ENCODE measurements at regions not wholly inside any gene's neighbourhood (a gene's known extent, or its start where the extent isn't known, plus 50 kb on each side); places are given as distances from the start of the nearest gene placed in this dataset.

GRCh38 chr18:37920865-37921264 lies 355.3 kb upstream of the CELF4 start:
- no peaks in the 10 kb centered on the region for H3K27me3 ChIP-seq (ENCODE audit: control insufficient read depth in 2 of 2, insufficient read depth in 2 of 2, low read length in 2 of 2)

More at GRCh38 chr18:37920865-37921264, 355.3 kb upstream of the CELF4 start:
- no peak overlapping the region for H3K4me3 ChIP-seq (replicated peaks in 1 of 3; ENCODE audit: insufficient read depth in 1 of 3, low read depth in 1 of 3, low read length in 3 of 3)
- H3K9me3 ChIP-seq (replicated peaks; ENCODE audit: control insufficient read depth, insufficient read depth, low read length), result no peaks in the 10 kb centered on the region
- TF ChIP-seq MYC (IDR thresholded peaks at IDR 0.05; ENCODE audit: low read depth, low read length) (no peak), FOS (IDR thresholded peaks at IDR 0.05; ENCODE audit: borderline replicate concordance, insufficient read depth, low read length) (no peak), MAX (IDR thresholded peaks at IDR 0.05; ENCODE audit: insufficient read depth, insufficient read length) (no peak), JUN (IDR thresholded peaks at IDR 0.05; ENCODE audit: borderline replicate concordance, insufficient read depth, insufficient read length, low read depth) (no peak), CTCF (IDR thresholded peaks at IDR 0.05; ENCODE audit: extremely low read depth in 1 of 2, insufficient read depth in 1 of 2, low read depth in 1 of 2, low read length in 2 of 2) (no peak), GATA2 (IDR thresholded peaks at IDR 0.05; ENCODE audit: insufficient read depth, insufficient read length, low read depth, low read length) (no peak), POLR2A (IDR thresholded peaks at IDR 0.05; ENCODE audit: low read depth, low read length) (no peak), POLR2AphosphoS5 (IDR thresholded peaks at IDR 0.05; ENCODE audit: insufficient read depth, low read depth, low read length) (no peak), EZH2 (IDR thresholded peaks at IDR 0.05; ENCODE audit: borderline replicate concordance, low read depth, low read length, severe bottlenecking) (no peak)
- no peak overlapping the region for H3K9ac ChIP-seq (replicated peaks; ENCODE audit: extremely low read depth, insufficient read depth, low read length)
- H3K4me1 ChIP-seq (ENCODE audit: control insufficient read depth, extremely low read depth, insufficient read depth, low read length), result no peaks in the 10 kb centered on the region
- H3K36me3 ChIP-seq (ENCODE audit: control insufficient read depth in 2 of 2, extremely low read depth in 1 of 2, insufficient read depth in 2 of 2, low read length in 2 of 2), result no peaks in the 10 kb centered on the region
- no peak overlapping the region for H3K4me2 ChIP-seq (ENCODE audit: insufficient read depth, low read length)
- no peaks in the 10 kb centered on the region for H4K20me1 ChIP-seq (replicated peaks; ENCODE audit: control insufficient read depth, extremely low read depth, insufficient read depth, low read length)
- intact Hi-C loops (cut with micrococcal nuclease) (no loop called here), dilution Hi-C loops (cut with MboI; ENCODE audit: extremely low pct_ligation_motif_present, low sequenced_read_pairs) (no loop called here)
- FAIRE-seq (no peak), DNase-seq (ENCODE audit: low read depth, low spot score) (no peak)
- no peaks in the 10 kb centered on the region for H3K79me2 ChIP-seq (ENCODE audit: control insufficient read depth, insufficient read depth, low read length)
- ChIA-PET CTCF (no interaction called here), POLR2A (no interaction called here)
- H2AFZ ChIP-seq (ENCODE audit: low read depth, low read length), result no peak overlapping the region
- no peak overlapping the region for H3K27ac ChIP-seq (ENCODE audit: insufficient read depth, low read depth, low read length)
- no TSS peak for BruUV-seq (replicated peaks)
- no peaks in the 10 kb centered on the region for H3K9me1 ChIP-seq (replicated peaks; ENCODE audit: control insufficient read depth, extremely low read depth, insufficient read depth, low read length)

All from endothelial cell of umbilical vein (primary cell).